Kidney (tissue), 13 donors: ENCODE measurements at regions not wholly inside any gene's neighbourhood (a gene's known extent, or its start where the extent isn't known, plus 50 kb on each side); places are given as distances from the start of the nearest gene placed in this dataset.

ENCODE experiments used
- DNase-seq, 5 donors: peaks; one replicate each; pipeline ENCODE4 v3.0.0-alpha.2; 2013 to 2020
- FAIRE-seq: peaks from 2 replicates; lab custom pipeline; 2012; peaks lifted over from hg19 to GRCh38; lab: Jason Lieb, UNC
- H3K27ac ChIP-seq, 2 donors: one replicate each; pipeline ENCODE4 v1.7.0; 2013; ENCODE audit warnings: low read depth in 2 of 2, low read length in 2 of 2, inconsistent platforms in 1 of 2
- H3K27me3 ChIP-seq: one replicate; pipeline ENCODE4 v1.7.1; 2013; ENCODE audit warnings: low read length, inconsistent platforms; ENCODE audit not compliant: control insufficient read depth, insufficient read depth
- H3K36me3 ChIP-seq, 3 donors: one replicate each; pipeline versions ENCODE4 v1.7.0 to v1.7.1; 2013; ENCODE audit warnings: low read length in 3 of 3, control low read depth in 1 of 3, inconsistent platforms in 1 of 3; ENCODE audit not compliant: insufficient read depth in 3 of 3, control insufficient read depth in 2 of 3
- H3K4me1 ChIP-seq, 3 donors: one replicate each; pipeline versions ENCODE4 v1.7.0 to v1.7.1; 2013; ENCODE audit warnings: low read length in 3 of 3, inconsistent platforms in 1 of 3, low read depth in 1 of 3; ENCODE audit not compliant: control insufficient read depth in 2 of 3, insufficient read depth in 2 of 3
- H3K4me3 ChIP-seq, 3 donors: one replicate each; pipeline versions ENCODE4 v1.7.0 to v1.8.1; 2013; ENCODE audit warnings: low read length in 3 of 3, control low read depth in 1 of 3, inconsistent platforms in 1 of 3
- H3K9ac ChIP-seq, 3 donors: one replicate each; pipeline versions ENCODE4 v1.7.0 to v1.7.1; 2013; ENCODE audit warnings: low read length in 3 of 3, control low read depth in 1 of 3, inconsistent platforms in 1 of 3
- H3K9me3 ChIP-seq, 3 donors: one replicate each; pipeline versions ENCODE4 v1.7.0 to v1.7.1; 2013; ENCODE audit warnings: low read length in 3 of 3, control low read depth in 1 of 3, inconsistent platforms in 1 of 3; ENCODE audit not compliant: control insufficient read depth in 2 of 3, insufficient read depth in 1 of 3
- intact Hi-C: fragments of 100-400 bp; cut with DNase I; formaldehyde crosslinking; loops from one replicate; pipeline ENCODE4 v1.11.1; 2022
- TF ChIP-seq, protein P1 (sequence below): IDR thresholded peaks from 3 replicates; pipeline ENCODE4 v1.5.1; 2012; ENCODE audit warnings: mild to moderate bottlenecking, moderate library complexity, borderline replicate concordance; ENCODE audit not compliant: insufficient read depth; ENCODE audit errors: extremely low read depth
- donor health status: control.
- donor health status: control.
- donor health status: control.
- donor health status: control.
- donor health status: control.
- donor health status: DM: yes; HTN: yes; CAD: no.
- donor health status: Normal renal cell carcinoma (clear cell type).

DNA sequence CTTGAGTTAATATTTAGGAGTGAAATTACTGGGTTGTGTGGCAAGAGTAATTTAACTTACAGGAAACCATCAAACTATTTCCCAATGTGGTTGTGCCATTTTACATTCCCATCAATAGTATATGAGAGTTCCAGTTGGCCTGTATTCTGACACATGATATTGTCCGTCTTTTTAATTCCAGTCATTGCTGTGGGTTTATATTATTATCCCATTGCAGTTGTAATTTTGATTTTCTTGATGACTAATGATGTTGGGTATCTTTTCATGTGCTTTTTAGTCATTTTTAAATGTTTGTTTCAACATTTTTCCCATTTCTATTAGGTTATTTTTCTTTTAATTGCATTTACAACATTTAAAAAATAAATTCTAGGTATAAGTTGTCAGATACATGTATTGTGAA is 614.0 kb downstream of the UTRN start:
- Histone ChIP-seq H3K4me1 (no peaks in the 10 kb centered on the region), H3K4me3 (no peak overlapping the region), H3K36me3 (no peaks in the 10 kb centered on the region), H3K27me3 (no peaks in the 10 kb centered on the region), H3K27ac (no peak overlapping the region), H3K9me3 (no peaks in the 10 kb centered on the region), H3K9ac (no peak overlapping the region)
- DNase-seq (no peak), FAIRE-seq (no peak)
- TF ChIP-seq, protein P1, sequence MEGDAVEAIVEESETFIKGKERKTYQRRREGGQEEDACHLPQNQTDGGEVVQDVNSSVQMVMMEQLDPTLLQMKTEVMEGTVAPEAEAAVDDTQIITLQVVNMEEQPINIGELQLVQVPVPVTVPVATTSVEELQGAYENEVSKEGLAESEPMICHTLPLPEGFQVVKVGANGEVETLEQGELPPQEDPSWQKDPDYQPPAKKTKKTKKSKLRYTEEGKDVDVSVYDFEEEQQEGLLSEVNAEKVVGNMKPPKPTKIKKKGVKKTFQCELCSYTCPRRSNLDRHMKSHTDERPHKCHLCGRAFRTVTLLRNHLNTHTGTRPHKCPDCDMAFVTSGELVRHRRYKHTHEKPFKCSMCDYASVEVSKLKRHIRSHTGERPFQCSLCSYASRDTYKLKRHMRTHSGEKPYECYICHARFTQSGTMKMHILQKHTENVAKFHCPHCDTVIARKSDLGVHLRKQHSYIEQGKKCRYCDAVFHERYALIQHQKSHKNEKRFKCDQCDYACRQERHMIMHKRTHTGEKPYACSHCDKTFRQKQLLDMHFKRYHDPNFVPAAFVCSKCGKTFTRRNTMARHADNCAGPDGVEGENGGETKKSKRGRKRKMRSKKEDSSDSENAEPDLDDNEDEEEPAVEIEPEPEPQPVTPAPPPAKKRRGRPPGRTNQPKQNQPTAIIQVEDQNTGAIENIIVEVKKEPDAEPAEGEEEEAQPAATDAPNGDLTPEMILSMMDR = no peak
- intact Hi-C loops = no loop called here

DNA sequence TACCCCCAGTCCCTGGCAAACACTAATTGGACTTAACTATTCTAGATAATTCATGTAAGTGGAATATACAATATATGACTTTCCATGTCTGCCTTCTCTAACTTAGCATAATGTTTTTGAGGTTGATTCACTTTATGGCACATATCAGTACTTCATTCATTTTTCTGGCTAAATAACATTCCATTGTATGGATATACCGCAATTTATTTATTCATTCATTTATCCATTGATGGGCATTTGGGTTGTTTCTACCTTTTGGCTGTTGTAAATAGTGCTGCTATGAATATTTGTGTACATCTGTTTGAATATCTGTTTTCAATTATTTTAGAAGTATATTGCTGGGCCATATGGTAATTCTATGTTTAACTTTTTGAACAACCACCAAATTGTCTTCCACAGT is 616.3 kb downstream of the UTRN start:
- no peak overlapping the region for H3K9ac ChIP-seq
- no peak overlapping the region for H3K4me3 ChIP-seq
- no peaks in the 10 kb centered on the region for H3K27me3 ChIP-seq
- no peaks in the 10 kb centered on the region for H3K4me1 ChIP-seq
- TF ChIP-seq, protein P1 = no peak
- no peaks in the 10 kb centered on the region for H3K36me3 ChIP-seq
- FAIRE-seq (no peak), DNase-seq (no peak)
- intact Hi-C loops = no loop called here
- no peaks in the 10 kb centered on the region for H3K9me3 ChIP-seq
- H3K27ac ChIP-seq = no peak overlapping the region

DNA sequence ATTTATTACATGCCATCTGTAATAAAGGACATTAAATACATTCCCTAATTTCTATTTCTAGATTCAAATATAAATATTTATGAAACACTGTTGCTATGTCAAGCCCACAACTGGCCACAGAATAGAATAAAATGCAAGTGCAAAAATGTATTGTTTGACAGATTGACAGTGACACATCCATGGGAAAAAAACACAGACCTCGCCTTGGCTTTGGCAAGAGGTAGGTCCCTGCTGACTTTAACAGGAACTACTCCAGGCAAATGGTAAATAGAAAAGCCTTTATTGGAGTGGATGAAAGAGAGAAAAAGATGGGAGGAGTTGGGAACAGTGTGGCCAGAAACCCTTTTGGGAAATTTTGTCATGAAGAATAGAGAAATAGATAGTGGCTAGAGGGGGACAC is 622.9 kb downstream of the UTRN start:
- no peaks in the 10 kb centered on the region for H3K27me3 ChIP-seq
- no peaks in the 10 kb centered on the region for H3K9me3 ChIP-seq
- H3K4me3 ChIP-seq = no peak overlapping the region
- H3K27ac ChIP-seq = no peak overlapping the region
- DNase-seq (no peak), FAIRE-seq (no peak)
- H3K36me3 ChIP-seq = no peaks in the 10 kb centered on the region
- no peak overlapping the region for H3K9ac ChIP-seq
- TF ChIP-seq, protein P1 = no peak
- no peaks in the 10 kb centered on the region for H3K4me1 ChIP-seq
- intact Hi-C loops = no loop called here

DNA sequence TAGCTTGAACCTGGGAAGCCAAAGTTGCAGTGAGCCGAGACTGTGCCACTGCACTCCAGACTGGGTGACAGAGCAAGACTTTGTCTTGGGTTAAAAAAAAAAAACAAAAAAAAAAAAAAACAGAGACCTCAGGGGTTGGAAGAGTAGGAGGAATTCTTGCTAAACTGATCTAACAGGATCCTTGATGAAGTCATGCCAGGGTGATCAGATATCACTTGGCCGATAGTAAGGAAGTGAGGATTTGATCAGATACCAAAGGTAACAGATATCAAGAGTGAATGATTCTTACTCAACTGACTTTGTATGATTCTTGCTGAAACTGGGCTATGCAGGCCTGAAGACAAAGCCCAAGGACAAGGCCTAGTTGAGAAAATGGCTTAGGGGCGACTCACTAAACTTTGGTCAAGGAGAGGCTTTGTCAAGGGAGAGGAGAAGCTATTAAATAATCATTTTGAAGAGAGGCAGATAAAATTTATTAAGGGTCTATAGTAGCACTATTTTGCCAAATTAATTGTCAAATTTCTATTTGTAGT is 624.7 kb downstream of the UTRN start:
- no peaks in the 10 kb centered on the region for H3K4me1 ChIP-seq
- FAIRE-seq = no peak

More for the DNA sequence above, 624.7 kb downstream of the UTRN start:
- TF ChIP-seq, protein P1 = no peak
- intact Hi-C loops = no loop called here
- Histone ChIP-seq H3K27me3 (no peaks in the 10 kb centered on the region), H3K36me3 (no peaks in the 10 kb centered on the region), H3K4me3 (no peak overlapping the region), H3K27ac (no peak overlapping the region), H3K9ac (no peak overlapping the region), H3K9me3 (no peaks in the 10 kb centered on the region)
- no peak for DNase-seq
